GM12872 (cell line): ENCODE measurements at regions not wholly inside any gene's neighbourhood (a gene's known extent, or its start where the extent isn't known, plus 50 kb on each side); places are given as distances from the start of the nearest gene placed in this dataset.

Source experiments
- TF ChIP-seq, protein P1 (sequence below): IDR thresholded peaks from 3 replicates; pipeline ENCODE4 v1.5.1; 2011; ENCODE audit warnings: low read depth, mild to moderate bottlenecking, low read length, moderate library complexity; ENCODE audit not compliant: insufficient read depth

GRCh38 chr5:147062427-147062826 lies 172.4 kb upstream of the STK32A start:
- TF ChIP-seq, protein P1, sequence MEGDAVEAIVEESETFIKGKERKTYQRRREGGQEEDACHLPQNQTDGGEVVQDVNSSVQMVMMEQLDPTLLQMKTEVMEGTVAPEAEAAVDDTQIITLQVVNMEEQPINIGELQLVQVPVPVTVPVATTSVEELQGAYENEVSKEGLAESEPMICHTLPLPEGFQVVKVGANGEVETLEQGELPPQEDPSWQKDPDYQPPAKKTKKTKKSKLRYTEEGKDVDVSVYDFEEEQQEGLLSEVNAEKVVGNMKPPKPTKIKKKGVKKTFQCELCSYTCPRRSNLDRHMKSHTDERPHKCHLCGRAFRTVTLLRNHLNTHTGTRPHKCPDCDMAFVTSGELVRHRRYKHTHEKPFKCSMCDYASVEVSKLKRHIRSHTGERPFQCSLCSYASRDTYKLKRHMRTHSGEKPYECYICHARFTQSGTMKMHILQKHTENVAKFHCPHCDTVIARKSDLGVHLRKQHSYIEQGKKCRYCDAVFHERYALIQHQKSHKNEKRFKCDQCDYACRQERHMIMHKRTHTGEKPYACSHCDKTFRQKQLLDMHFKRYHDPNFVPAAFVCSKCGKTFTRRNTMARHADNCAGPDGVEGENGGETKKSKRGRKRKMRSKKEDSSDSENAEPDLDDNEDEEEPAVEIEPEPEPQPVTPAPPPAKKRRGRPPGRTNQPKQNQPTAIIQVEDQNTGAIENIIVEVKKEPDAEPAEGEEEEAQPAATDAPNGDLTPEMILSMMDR: no peak

- TF ChIP-seq, protein P1: no peak
Measured at GRCh38 chr5:147063943-147064342, 170.9 kb upstream of the STK32A start.

- TF ChIP-seq, protein P1: no peak
Measured at GRCh38 chr5:147065071-147065470, 169.8 kb upstream of the STK32A start.

DNA sequence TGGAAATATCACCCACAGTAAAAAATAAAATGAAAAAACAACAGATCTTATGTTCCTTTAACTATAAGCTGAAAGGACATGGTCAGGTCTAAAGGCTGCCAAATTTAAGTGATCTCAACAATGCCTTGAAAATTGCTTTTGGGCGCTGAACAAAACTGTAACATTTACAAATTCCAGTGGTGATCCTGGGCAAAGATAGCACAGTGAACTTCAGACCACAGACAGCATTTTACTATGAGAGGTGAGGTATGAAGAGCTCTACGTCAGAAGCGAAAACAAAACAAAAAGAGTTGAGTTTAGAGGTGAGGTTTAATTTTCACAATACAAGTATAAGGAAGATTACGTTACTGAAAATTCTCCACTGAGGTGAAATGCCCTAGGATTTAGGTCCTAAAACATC lies 165.8 kb upstream of the STK32A start:
- TF ChIP-seq, protein P1: no peak

DNA sequence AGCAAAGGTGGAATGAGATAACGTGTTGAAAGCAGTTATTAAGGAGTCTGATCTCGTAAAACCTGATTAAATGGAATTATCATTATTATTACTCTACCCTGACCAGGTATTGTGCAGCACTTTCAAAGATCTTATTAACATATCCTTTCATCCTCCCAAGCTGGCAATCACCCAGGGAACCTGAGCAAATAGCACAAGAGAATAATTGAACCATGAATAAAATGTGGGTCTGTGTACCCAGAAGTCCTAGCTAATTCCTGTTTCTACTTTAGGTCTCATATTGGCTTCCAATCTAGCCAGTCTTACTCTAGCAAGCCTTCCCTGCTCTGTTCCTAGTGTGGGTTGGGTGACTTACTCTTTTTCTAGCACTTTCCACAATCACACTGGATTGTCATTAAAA lies 162.2 kb upstream of the STK32A start:
- TF ChIP-seq, protein P1: no peak

GRCh38 chr5:147073098-147073497 lies 161.7 kb upstream of the STK32A start:
- TF ChIP-seq, protein P1: no peak

GRCh38 chr5:147075187-147075586 lies 159.6 kb upstream of the STK32A start:
- TF ChIP-seq, protein P1: no peak

DNA sequence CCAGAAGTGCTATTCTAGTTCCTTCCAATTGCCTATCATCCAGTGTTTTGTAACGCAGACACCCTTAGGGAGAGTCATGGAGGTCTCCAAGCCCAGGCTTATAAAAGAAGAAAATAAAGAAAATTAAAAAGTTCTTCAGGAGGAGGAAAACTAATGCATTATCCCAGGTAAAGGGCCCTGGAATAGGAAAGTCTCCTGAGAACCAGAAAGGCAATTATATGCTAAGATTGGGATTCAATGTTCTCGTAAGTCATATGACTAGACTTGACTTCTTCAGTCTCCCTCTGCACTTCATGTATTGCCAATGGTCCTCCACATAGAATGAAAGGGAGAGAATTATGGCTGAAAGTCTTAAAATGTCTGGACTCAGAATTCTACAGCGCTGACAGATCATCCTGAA lies 154.4 kb upstream of the STK32A start:
- TF ChIP-seq, protein P1: no peak
